Testis (tissue), 2 donors: ENCODE measurements at regions not wholly inside any gene's neighbourhood (a gene's known extent, or its start where the extent isn't known, plus 50 kb on each side); places are given as distances from the start of the nearest gene placed in this dataset.

Source experiments
- DNase-seq: peaks from one replicate; pipeline ENCODE4 v3.0.0-alpha.2; 2019
- H3K27ac ChIP-seq, 2 donors: fragments of 200-600 bp; sonication (generic); one replicate each; pipeline ENCODE4 v1.5.1; 2019
- H3K27me3 ChIP-seq: fragments of 200-600 bp; sonication (generic); one replicate; pipeline ENCODE4 v1.5.1; 2019
- H3K36me3 ChIP-seq: fragments of 200-600 bp; sonication (generic); one replicate; pipeline ENCODE4 v1.5.1; 2017; ENCODE audit warnings: low read depth; ENCODE audit errors: missing control alignments
- H3K4me1 ChIP-seq: fragments of 200-600 bp; sonication (generic); one replicate; pipeline ENCODE4 v1.5.1; 2019
- H3K4me3 ChIP-seq, 2 donors: fragments of 200-600 bp; sonication (generic); one replicate each; pipeline ENCODE4 v1.5.1; 2017 to 2019
- H3K9me3 ChIP-seq: fragments of 200-600 bp; sonication (generic); one replicate; pipeline ENCODE4 v1.5.1; 2017
- CTCF ChIP-seq, 3 experiments: fragments of 450-650 bp in 2 of 3; fragments of 200-600 bp in 1 of 3; sonication (generic) in 1 of 3; IDR thresholded peaks; one replicate each; pipeline ENCODE4 v1.5.1; 2016 to 2019; ENCODE audit warnings: antibody characterized with exemption in 3 of 3, mild to moderate bottlenecking in 2 of 3, moderate library complexity in 1 of 3
- POLR2A ChIP-seq: fragments of 450-650 bp; IDR thresholded peaks from one replicate; pipeline ENCODE4 v1.6.1; 2017; ENCODE audit warnings: antibody characterized with exemption, mild to moderate bottlenecking, moderate library complexity
- WGBS, 2 donors: methylation state at CpG; one replicate each; pipeline ENCODE4 v1.1.5; 2018; 5-methylcytosine and 5-hydroxymethylcytosine counted together
- intact Hi-C: fragments of 100-400 bp; cut with DNase I; formaldehyde crosslinking; loops from one replicate; pipeline ENCODE4 v1.15.1; 2023; ENCODE audit warnings: low total_unique reads

GRCh38 chr14:34345718-34346465 is 116.1 kb downstream of the SPTSSA start:
- TF ChIP-seq CTCF (IDR thresholded peaks at IDR 0.05) (no peak), POLR2A (no peak)
- Histone ChIP-seq H3K9me3 (no peaks in the 10 kb centered on the region), H3K4me3 (no peak overlapping the region), H3K4me1 (no peaks in the 10 kb centered on the region), H3K27me3 (no peaks in the 10 kb centered on the region), H3K27ac (no peak overlapping the region), H3K36me3 (no peaks in the 10 kb centered on the region)
- WGBS, 2 donors: 85 to 95% methylated on average over 16 to 26 of the region's 26 CpGs
- intact Hi-C loops: no loop called here
- DNase-seq: no peak

- TF ChIP-seq CTCF (IDR thresholded peaks at IDR 0.05) (no peak), POLR2A (no peak)
- Histone ChIP-seq H3K9me3 (no peaks in the 10 kb centered on the region), H3K27ac (no peak overlapping the region), H3K4me3 (no peak overlapping the region), H3K36me3 (no peaks in the 10 kb centered on the region), H3K4me1 (no peaks in the 10 kb centered on the region), H3K27me3 (no peaks in the 10 kb centered on the region)
- intact Hi-C loops: no loop called here
- 88 to 91% methylated on average over 5 of the region's 5 CpGs for WGBS, 2 donors
- no peak for DNase-seq
Measured at GRCh38 chr14:34344318-34344717, 117.7 kb downstream of the SPTSSA start.

- H3K4me3 ChIP-seq: no peak overlapping the region
- no peak for DNase-seq
- no peaks in the 10 kb centered on the region for H3K9me3 ChIP-seq
- H3K36me3 ChIP-seq: no peaks in the 10 kb centered on the region
- 88 to 89% methylated on average over 4 of the region's 4 CpGs for WGBS, 2 donors
- H3K27me3 ChIP-seq: no peaks in the 10 kb centered on the region
- H3K27ac ChIP-seq: no peak overlapping the region
- no peak for TF ChIP-seq CTCF (IDR thresholded peaks at IDR 0.05)
- no peak for TF ChIP-seq POLR2A
- H3K4me1 ChIP-seq: no peaks in the 10 kb centered on the region
- intact Hi-C loops: no loop called here
Measured at GRCh38 chr14:34340025-34340625, 121.9 kb downstream of the SPTSSA start.

GRCh38 chr14:34338056-34338455 is 124.0 kb downstream of the SPTSSA start:
- H3K4me3 ChIP-seq: no peak overlapping the region
- TF ChIP-seq CTCF (IDR thresholded peaks at IDR 0.05) (no peak), POLR2A (no peak)
- H3K4me1 ChIP-seq: no peaks in the 10 kb centered on the region
- no peaks in the 10 kb centered on the region for H3K9me3 ChIP-seq
- 74 to 90% methylated on average over 2 of the region's 2 CpGs for WGBS, 2 donors
- no peaks in the 10 kb centered on the region for H3K27me3 ChIP-seq
- no peaks in the 10 kb centered on the region for H3K36me3 ChIP-seq
- no peak overlapping the region for H3K27ac ChIP-seq
- DNase-seq: no peak
- intact Hi-C loops: no loop called here

GRCh38 chr14:34336501-34336900 is 125.5 kb downstream of the SPTSSA start:
- intact Hi-C loops: no loop called here
- Histone ChIP-seq H3K4me1 (no peaks in the 10 kb centered on the region), H3K4me3 (no peak overlapping the region), H3K9me3 (no peaks in the 10 kb centered on the region), H3K36me3 (no peaks in the 10 kb centered on the region), H3K27me3 (no peaks in the 10 kb centered on the region), H3K27ac (no peak overlapping the region)
- WGBS, 2 donors: 58 to 88% methylated on average over 1 of the region's 1 CpG
- no peak for DNase-seq
- TF ChIP-seq POLR2A (no peak), CTCF (IDR thresholded peaks at IDR 0.05) (no peak)
